PC-3 (cell line): ENCODE measurements at regions not wholly inside any gene's neighbourhood (a gene's known extent, or its start where the extent isn't known, plus 50 kb on each side); places are given as distances from the start of the nearest gene placed in this dataset.

Experiments used
- EZH2 ChIP-seq: fragments of 300-600 bp; sonication (generic); IDR thresholded peaks from one replicate; pipeline ENCODE4 v1.6.1; 2017; ENCODE audit warnings: antibody characterized with exemption, mild to moderate bottlenecking, low read length; ENCODE audit not compliant: unreplicated experiment
- EZH2phosphoT487 ChIP-seq: fragments of 300-600 bp; sonication (generic); IDR thresholded peaks from 2 replicates; pipeline ENCODE4 v1.6.1; 2018; ENCODE audit warnings: mild to moderate bottlenecking, antibody characterized with exemption, low read length, borderline replicate concordance
- TF ChIP-seq, protein P1 (sequence below): fragments of 300-600 bp; sonication (generic); conservative IDR thresholded peaks from 2 replicates; pipeline ENCODE4 v1.5.1; 2017; ENCODE audit warnings: antibody characterized with exemption, low read depth, mild to moderate bottlenecking, low read length

GRCh38 chr3:111315930-111316587, 225.9 kb upstream of the CD96 start:
- TF ChIP-seq, protein P1, sequence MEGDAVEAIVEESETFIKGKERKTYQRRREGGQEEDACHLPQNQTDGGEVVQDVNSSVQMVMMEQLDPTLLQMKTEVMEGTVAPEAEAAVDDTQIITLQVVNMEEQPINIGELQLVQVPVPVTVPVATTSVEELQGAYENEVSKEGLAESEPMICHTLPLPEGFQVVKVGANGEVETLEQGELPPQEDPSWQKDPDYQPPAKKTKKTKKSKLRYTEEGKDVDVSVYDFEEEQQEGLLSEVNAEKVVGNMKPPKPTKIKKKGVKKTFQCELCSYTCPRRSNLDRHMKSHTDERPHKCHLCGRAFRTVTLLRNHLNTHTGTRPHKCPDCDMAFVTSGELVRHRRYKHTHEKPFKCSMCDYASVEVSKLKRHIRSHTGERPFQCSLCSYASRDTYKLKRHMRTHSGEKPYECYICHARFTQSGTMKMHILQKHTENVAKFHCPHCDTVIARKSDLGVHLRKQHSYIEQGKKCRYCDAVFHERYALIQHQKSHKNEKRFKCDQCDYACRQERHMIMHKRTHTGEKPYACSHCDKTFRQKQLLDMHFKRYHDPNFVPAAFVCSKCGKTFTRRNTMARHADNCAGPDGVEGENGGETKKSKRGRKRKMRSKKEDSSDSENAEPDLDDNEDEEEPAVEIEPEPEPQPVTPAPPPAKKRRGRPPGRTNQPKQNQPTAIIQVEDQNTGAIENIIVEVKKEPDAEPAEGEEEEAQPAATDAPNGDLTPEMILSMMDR = no peak
- TF ChIP-seq EZH2 = no peak
- no peak for TF ChIP-seq EZH2phosphoT487
